Stomach (tissue), 4 donors: ENCODE measurements at regions not wholly inside any gene's neighbourhood (a gene's known extent, or its start where the extent isn't known, plus 50 kb on each side); places are given as distances from the start of the nearest gene placed in this dataset.

Source experiments
- EP300 ChIP-seq: sonication (generic); formaldehyde crosslinking; IDR thresholded peaks from one replicate; pipeline ENCODE4 v1.6.1; 2017; ENCODE audit warnings: antibody characterized with exemption
- TF ChIP-seq, protein P1 (sequence below), 7 experiments: fragments of 450-650 bp in 4 of 7; fragments of 200-600 bp in 3 of 7; sonication (generic) in 3 of 7; IDR thresholded peaks; one replicate each; pipeline ENCODE4 v1.5.1; 2016 to 2019; ENCODE audit warnings: antibody characterized with exemption in 7 of 7, control low read depth in 2 of 7, mild to moderate bottlenecking in 1 of 7

GRCh38 chr11:70705930-70706329, 307.6 kb downstream of the CTTN start:
- no peak for TF ChIP-seq EP300
- TF ChIP-seq, protein P1, sequence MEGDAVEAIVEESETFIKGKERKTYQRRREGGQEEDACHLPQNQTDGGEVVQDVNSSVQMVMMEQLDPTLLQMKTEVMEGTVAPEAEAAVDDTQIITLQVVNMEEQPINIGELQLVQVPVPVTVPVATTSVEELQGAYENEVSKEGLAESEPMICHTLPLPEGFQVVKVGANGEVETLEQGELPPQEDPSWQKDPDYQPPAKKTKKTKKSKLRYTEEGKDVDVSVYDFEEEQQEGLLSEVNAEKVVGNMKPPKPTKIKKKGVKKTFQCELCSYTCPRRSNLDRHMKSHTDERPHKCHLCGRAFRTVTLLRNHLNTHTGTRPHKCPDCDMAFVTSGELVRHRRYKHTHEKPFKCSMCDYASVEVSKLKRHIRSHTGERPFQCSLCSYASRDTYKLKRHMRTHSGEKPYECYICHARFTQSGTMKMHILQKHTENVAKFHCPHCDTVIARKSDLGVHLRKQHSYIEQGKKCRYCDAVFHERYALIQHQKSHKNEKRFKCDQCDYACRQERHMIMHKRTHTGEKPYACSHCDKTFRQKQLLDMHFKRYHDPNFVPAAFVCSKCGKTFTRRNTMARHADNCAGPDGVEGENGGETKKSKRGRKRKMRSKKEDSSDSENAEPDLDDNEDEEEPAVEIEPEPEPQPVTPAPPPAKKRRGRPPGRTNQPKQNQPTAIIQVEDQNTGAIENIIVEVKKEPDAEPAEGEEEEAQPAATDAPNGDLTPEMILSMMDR (IDR thresholded peaks at IDR 0.05) = no peak
